ENCODE measurements at regions not wholly inside any gene's neighbourhood (a gene's known extent, or its start where the extent isn't known, plus 50 kb on each side); places are given as distances from the start of the nearest gene placed in this dataset.

DNA sequence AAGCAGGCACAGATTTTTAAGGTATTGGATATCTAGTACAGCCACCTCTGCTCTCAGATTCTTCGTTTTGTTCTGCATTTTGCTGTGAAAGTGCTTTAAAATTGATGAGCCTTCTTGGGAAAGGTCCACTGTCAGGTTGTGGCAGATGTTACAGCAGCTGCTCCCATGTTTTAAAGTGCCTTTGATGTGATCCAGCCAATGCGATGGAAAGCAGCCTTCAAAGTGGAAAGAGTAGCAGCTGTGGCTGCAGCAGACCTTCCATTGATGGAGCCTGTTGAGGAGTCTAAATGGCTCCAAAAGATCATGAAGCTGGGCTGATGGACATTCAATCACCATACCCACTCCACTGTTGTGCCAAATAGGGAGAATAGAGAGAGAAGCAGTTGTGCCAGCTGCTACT lies 816.9 kb downstream of the PLA2G4A start:
- Histone ChIP-seq H3K9me2 (ENCODE audit: insufficient read depth, low read length) (no peaks in the 10 kb centered on the region), H3K4me2 (ENCODE audit: low read length) (no peak overlapping the region), H3K36me3 (ENCODE audit: insufficient read depth, low read length) (no peaks in the 10 kb centered on the region), H4K20me1 (ENCODE audit: insufficient read depth) (no peaks in the 10 kb centered on the region), H3K79me2 (replicated peaks; ENCODE audit: insufficient read depth, low read length) (no peaks in the 10 kb centered on the region), H3K27me3 (ENCODE audit: insufficient read depth, low read depth, low read length) (no peaks in the 10 kb centered on the region), H2AFZ (ENCODE audit: low read depth, low read length) (no peak overlapping the region), H3K4me3 (ENCODE audit: low read length) (no peak overlapping the region), H3K9ac (ENCODE audit: low read length) (no peak overlapping the region), H3K9me3 (ENCODE audit: low read length) (no peaks in the 10 kb centered on the region), H3K27ac (ENCODE audit: low read length) (no peak overlapping the region), H3F3A (ENCODE audit: insufficient read depth, low read length, poor library complexity, severe bottlenecking) (no peaks in the 10 kb centered on the region)
- TF ChIP-seq RAD21 (conservative IDR thresholded peaks at IDR 0.05), result no peak
- no peak for TF ChIP-seq POLR2AphosphoS5 (IDR thresholded peaks at IDR 0.05)
- no peak for TF ChIP-seq SMC3 (conservative IDR thresholded peaks at IDR 0.05; ENCODE audit: poor library complexity)
- TF ChIP-seq, protein P1, sequence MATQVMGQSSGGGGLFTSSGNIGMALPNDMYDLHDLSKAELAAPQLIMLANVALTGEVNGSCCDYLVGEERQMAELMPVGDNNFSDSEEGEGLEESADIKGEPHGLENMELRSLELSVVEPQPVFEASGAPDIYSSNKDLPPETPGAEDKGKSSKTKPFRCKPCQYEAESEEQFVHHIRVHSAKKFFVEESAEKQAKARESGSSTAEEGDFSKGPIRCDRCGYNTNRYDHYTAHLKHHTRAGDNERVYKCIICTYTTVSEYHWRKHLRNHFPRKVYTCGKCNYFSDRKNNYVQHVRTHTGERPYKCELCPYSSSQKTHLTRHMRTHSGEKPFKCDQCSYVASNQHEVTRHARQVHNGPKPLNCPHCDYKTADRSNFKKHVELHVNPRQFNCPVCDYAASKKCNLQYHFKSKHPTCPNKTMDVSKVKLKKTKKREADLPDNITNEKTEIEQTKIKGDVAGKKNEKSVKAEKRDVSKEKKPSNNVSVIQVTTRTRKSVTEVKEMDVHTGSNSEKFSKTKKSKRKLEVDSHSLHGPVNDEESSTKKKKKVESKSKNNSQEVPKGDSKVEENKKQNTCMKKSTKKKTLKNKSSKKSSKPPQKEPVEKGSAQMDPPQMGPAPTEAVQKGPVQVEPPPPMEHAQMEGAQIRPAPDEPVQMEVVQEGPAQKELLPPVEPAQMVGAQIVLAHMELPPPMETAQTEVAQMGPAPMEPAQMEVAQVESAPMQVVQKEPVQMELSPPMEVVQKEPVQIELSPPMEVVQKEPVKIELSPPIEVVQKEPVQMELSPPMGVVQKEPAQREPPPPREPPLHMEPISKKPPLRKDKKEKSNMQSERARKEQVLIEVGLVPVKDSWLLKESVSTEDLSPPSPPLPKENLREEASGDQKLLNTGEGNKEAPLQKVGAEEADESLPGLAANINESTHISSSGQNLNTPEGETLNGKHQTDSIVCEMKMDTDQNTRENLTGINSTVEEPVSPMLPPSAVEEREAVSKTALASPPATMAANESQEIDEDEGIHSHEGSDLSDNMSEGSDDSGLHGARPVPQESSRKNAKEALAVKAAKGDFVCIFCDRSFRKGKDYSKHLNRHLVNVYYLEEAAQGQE (IDR thresholded peaks at IDR 0.05; ENCODE audit: borderline replicate concordance), result no peak
- no peak for TF ChIP-seq CTCF (IDR thresholded peaks at IDR 0.05; ENCODE audit: poor library complexity, severe bottlenecking)
- no peak for TF ChIP-seq EZH2 (IDR thresholded peaks at IDR 0.05; ENCODE audit: borderline replicate concordance, insufficient read depth, low read length, poor library complexity, severe bottlenecking)
- no peak for TF ChIP-seq MXI1 (conservative IDR thresholded peaks at IDR 0.05; ENCODE audit: poor library complexity, severe bottlenecking)
- no peak for TF ChIP-seq TAF1 (IDR thresholded peaks at IDR 0.05; ENCODE audit: low read depth)
- TF ChIP-seq EP300 (conservative IDR thresholded peaks at IDR 0.05; ENCODE audit: poor library complexity, severe bottlenecking), result no peak

GRCh38 chr1:187646536-187647107 lies 817.9 kb downstream of the PLA2G4A start:
- Histone ChIP-seq H3K4me2 (ENCODE audit: low read length) (no peak overlapping the region), H3F3A (ENCODE audit: insufficient read depth, low read length, poor library complexity, severe bottlenecking) (no peaks in the 10 kb centered on the region), H3K9ac (ENCODE audit: low read length) (no peak overlapping the region), H3K9me3 (ENCODE audit: low read length) (no peaks in the 10 kb centered on the region), H3K9me2 (ENCODE audit: insufficient read depth, low read length) (no peaks in the 10 kb centered on the region), H4K20me1 (ENCODE audit: insufficient read depth) (no peaks in the 10 kb centered on the region), H3K4me3 (ENCODE audit: low read length) (no peak overlapping the region), H3K36me3 (ENCODE audit: insufficient read depth, low read length) (no peaks in the 10 kb centered on the region), H2AFZ (ENCODE audit: low read depth, low read length) (no peak overlapping the region), H3K79me2 (replicated peaks; ENCODE audit: insufficient read depth, low read length) (no peaks in the 10 kb centered on the region), H3K27ac (ENCODE audit: low read length) (no peak overlapping the region), H3K27me3 (ENCODE audit: insufficient read depth, low read depth, low read length) (no peaks in the 10 kb centered on the region)
- TF ChIP-seq MXI1 (conservative IDR thresholded peaks at IDR 0.05; ENCODE audit: poor library complexity, severe bottlenecking) (no peak), RAD21 (conservative IDR thresholded peaks at IDR 0.05) (no peak), EP300 (conservative IDR thresholded peaks at IDR 0.05; ENCODE audit: poor library complexity, severe bottlenecking) (no peak)
